ENCODE measurements at regions not wholly inside any gene's neighbourhood (a gene's known extent, or its start where the extent isn't known, plus 50 kb on each side); places are given as distances from the start of the nearest gene placed in this dataset.

DNA sequence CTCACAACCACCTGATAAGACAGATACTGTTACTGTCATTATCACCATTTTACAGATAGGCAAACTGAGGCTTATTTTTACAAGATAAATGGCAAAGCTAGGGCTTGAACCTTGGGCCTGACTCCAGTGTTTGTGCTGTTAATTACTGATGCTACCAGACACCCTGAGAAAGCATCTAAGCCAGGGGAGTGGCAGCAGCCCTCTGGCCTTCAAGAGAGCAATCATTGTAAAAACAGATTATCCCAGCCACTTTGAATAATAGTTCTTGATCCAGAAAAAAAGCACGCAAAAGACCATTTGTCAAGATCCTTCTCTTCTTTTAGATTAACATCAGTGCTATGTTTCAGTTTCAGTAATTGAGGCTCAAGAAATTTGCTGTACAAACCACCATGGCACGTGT lies 109.5 kb downstream of the PLCE1 start:
- no peak overlapping the region for H2AFZ ChIP-seq (ENCODE audit: low read depth, low read length, poor library complexity, severe bottlenecking)
- ATAC-seq, result no peak
- no peaks in the 10 kb centered on the region for H3K9me3 ChIP-seq (ENCODE audit: control insufficient read depth in 1 of 2, insufficient read depth in 1 of 2, low read depth in 1 of 2, low read length in 2 of 2)
- H3K27me3 ChIP-seq (ENCODE audit: insufficient read depth, low read length), result peaks cover 14% of the 10 kb centered on the region; the same call in 1 of the 2 replicates
- BruUV-seq (replicated peaks), result no TSS peak
- DNase-seq (ENCODE audit: low read depth, low spot score), result no peak
- ChIA-PET CTCF (no interaction called here), RAD21 (ENCODE audit: low non-redundant PET in 1 of 2, low total read pairs in 2 of 2, uncharacterized antibody in 2 of 2, unreplicated experiment in 2 of 2) (no interaction called here), POLR2A (no interaction called here)
- H3K79me2 ChIP-seq (ENCODE audit: insufficient read depth, low read length), result no peaks in the 10 kb centered on the region
- no peaks in the 10 kb centered on the region for H4K20me1 ChIP-seq (ENCODE audit: insufficient read depth)
- TF ChIP-seq, protein P1, sequence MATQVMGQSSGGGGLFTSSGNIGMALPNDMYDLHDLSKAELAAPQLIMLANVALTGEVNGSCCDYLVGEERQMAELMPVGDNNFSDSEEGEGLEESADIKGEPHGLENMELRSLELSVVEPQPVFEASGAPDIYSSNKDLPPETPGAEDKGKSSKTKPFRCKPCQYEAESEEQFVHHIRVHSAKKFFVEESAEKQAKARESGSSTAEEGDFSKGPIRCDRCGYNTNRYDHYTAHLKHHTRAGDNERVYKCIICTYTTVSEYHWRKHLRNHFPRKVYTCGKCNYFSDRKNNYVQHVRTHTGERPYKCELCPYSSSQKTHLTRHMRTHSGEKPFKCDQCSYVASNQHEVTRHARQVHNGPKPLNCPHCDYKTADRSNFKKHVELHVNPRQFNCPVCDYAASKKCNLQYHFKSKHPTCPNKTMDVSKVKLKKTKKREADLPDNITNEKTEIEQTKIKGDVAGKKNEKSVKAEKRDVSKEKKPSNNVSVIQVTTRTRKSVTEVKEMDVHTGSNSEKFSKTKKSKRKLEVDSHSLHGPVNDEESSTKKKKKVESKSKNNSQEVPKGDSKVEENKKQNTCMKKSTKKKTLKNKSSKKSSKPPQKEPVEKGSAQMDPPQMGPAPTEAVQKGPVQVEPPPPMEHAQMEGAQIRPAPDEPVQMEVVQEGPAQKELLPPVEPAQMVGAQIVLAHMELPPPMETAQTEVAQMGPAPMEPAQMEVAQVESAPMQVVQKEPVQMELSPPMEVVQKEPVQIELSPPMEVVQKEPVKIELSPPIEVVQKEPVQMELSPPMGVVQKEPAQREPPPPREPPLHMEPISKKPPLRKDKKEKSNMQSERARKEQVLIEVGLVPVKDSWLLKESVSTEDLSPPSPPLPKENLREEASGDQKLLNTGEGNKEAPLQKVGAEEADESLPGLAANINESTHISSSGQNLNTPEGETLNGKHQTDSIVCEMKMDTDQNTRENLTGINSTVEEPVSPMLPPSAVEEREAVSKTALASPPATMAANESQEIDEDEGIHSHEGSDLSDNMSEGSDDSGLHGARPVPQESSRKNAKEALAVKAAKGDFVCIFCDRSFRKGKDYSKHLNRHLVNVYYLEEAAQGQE (IDR thresholded peaks at IDR 0.05; ENCODE audit: low read depth), result no peak
- TF ChIP-seq EZH2 (IDR thresholded peaks at IDR 0.05) (no peak), FOSL1 (IDR thresholded peaks at IDR 0.05; ENCODE audit: low read depth) (no peak), ZNF274 (IDR thresholded peaks at IDR 0.05; ENCODE audit: low read depth, low read length) (no peak), EZH2phosphoT487 (IDR thresholded peaks at IDR 0.05; ENCODE audit: borderline replicate concordance) (no peak), SIN3A (IDR thresholded peaks at IDR 0.05; ENCODE audit: low read depth) (no peak), TCF7L2 (IDR thresholded peaks at IDR 0.05; ENCODE audit: borderline replicate concordance, extremely low read depth, insufficient read depth, insufficient read length) (no peak)
- no peak overlapping the region for H3K4me2 ChIP-seq (ENCODE audit: low read length)
- no peak overlapping the region for H3K9ac ChIP-seq (ENCODE audit: low read length)
- H3K27ac ChIP-seq (ENCODE audit: low read depth, low read length), result no peak overlapping the region
- H3K4me3 ChIP-seq (replicated peaks in 1 of 2; ENCODE audit: low read depth in 1 of 2, low read length in 2 of 2), result no peak overlapping the region
- no peaks in the 10 kb centered on the region for H3K9me2 ChIP-seq (ENCODE audit: insufficient read depth)
- H3K36me3 ChIP-seq (ENCODE audit: control insufficient read depth in 1 of 2, insufficient read depth in 2 of 2, low read length in 2 of 2), result no peaks in the 10 kb centered on the region
- intact Hi-C loops (cut with micrococcal nuclease), result no loop called here
- peaks cover 5 to 8% of the 10 kb centered on the region in 2 experiments for H3K4me1 ChIP-seq (ENCODE audit: control insufficient read depth in 1 of 2, insufficient read depth in 2 of 2, low read length in 2 of 2)
